ENCODE measurements at regions not wholly inside any gene's neighbourhood (a gene's known extent, or its start where the extent isn't known, plus 50 kb on each side); places are given as distances from the start of the nearest gene placed in this dataset.
"Not testable (repeated sequence)": the region's sequence is repeated elsewhere in the genome, so short reads cannot be mapped to it uniquely, and the experiment has no call there.

DNA sequence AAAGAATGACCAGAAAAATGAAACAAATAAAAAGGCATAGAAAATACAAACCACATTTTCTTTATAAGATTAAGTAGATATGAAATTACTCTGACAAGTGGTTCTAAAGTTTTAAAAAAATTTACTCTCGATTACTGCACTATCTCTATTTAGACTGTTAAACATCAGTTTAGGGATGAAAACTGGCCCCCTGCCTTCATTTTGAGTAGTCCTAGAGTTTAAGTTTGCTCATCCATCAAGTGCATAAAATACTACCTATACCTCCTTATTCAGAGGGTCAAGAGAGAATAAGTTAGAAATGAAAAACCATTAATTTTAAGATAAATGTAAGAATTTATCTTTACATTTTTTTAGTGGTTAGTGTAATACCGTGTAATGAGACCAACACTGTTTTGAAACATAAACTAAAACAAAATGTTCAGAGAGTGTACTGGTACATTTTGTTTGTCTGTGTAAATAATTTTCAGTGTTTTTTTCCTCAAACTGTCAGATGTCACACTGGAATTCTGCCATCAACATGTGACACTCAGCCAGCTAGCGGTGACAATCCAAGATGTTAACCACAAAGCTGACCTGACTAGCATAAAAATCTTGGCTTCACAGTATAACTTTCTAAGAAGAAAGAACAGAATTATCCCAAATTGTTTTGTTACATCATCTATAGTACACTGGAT is 184.8 kb upstream of the PCDH20 start:
- DNase-seq (peak in 1 of 3 donors; percentile 24), ATAC-seq (no peak)
- intact Hi-C loops (cut with DNase I) = no loop called here
- no peak overlapping the region for H3K4me3 ChIP-seq (ENCODE audit: low read length)
- H3K27ac ChIP-seq (ENCODE audit: low read length) = no peak overlapping the region
- no peaks in the 10 kb centered on the region for H3K9me3 ChIP-seq (ENCODE audit: control insufficient read depth, low read length)
- H3K27me3 ChIP-seq (ENCODE audit: control insufficient read depth, insufficient read depth) = no peaks in the 10 kb centered on the region
- WGBS = 45% methylated on average over 3 of the region's 3 CpGs
- H3K4me1 ChIP-seq (ENCODE audit: control insufficient read depth, insufficient read depth, low read length) = peaks cover 2% of the 10 kb centered on the region

DNA sequence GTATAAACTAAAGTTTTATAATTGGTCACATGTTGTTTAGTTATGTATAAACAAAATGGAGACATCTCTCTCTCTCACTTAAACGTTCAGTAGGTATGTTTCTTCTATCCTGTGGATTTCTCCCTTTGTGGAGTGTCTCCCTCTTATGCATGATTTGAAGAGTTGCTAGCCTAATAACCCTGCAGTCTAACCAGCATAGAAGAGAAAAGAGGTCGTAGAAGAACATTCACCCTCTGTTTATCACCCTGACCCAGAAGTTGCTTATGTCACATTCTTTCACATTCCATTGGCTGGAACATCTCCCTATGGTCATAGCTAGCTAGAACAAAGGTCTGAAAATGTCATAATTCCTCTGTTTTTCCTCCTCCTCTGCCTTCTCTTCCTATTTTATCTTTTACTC is 176.8 kb upstream of the PCDH20 start:
- H3K9me3 ChIP-seq (ENCODE audit: control insufficient read depth, low read length) = no peaks in the 10 kb centered on the region
- H3K4me1 ChIP-seq (ENCODE audit: control insufficient read depth, insufficient read depth, low read length) = no peaks in the 10 kb centered on the region
- WGBS = 22% methylated on average over 2 of the region's 2 CpGs
- no peak for DNase-seq
- H3K27ac ChIP-seq (ENCODE audit: low read length) = no peak overlapping the region
- no peak for ATAC-seq
- H3K27me3 ChIP-seq (ENCODE audit: control insufficient read depth, insufficient read depth) = no peaks in the 10 kb centered on the region
- no peak overlapping the region for H3K4me3 ChIP-seq (ENCODE audit: low read length)
- intact Hi-C loops (cut with DNase I) = no loop called here

DNA sequence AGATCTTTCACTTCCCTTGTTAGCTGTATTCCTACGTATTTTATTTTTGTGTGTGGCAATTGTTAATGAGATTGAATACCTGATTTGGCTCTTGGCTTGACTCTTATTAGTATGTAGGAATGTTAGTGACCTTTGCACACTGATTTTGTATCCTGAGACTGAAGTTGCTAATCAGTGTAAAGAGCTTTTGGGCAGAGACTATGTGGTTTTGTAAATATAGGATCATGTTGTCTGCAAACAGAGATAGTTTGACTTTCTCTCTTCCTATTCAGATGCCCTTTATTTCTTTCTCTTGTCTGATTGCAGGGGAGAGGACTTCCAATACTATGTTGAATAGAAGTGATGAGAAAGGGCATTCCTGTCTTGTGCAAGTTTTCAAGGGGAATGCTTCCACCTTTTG is 160.3 kb upstream of the PCDH20 start:
- no peaks in the 10 kb centered on the region for H3K9me3 ChIP-seq (ENCODE audit: control insufficient read depth, low read length)
- ATAC-seq (no peak), DNase-seq (no peak)
- H3K27me3 ChIP-seq (ENCODE audit: control insufficient read depth, insufficient read depth) = no peaks in the 10 kb centered on the region
- no peaks in the 10 kb centered on the region for H3K4me1 ChIP-seq (ENCODE audit: control insufficient read depth, insufficient read depth, low read length)
- no peak overlapping the region for H3K4me3 ChIP-seq (ENCODE audit: low read length)
- no peak overlapping the region for H3K27ac ChIP-seq (ENCODE audit: low read length)
- intact Hi-C loops (cut with DNase I) = no loop called here
- WGBS = 69% methylated on average over 1 of the region's 1 CpG

DNA sequence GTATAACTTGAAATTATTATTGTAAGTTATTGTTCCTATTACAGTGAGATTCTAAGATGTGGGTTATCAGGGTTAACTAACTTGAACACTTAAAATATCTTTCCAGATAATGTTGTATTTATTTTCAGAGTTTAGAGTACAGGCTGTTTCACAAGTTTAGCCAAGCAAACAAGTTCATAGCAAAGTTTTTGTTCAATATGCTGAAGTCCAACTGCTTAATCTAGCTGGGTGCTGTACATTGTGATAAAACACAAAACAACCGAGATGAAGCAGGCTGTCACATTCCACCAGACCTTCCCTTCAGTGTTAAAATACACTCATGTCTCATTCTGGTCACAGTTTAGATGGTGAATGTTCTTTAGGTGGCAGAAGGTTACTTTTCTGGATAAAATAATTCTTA is 148.0 kb upstream of the PCDH20 start:
- Histone ChIP-seq H3K9me3 (ENCODE audit: control insufficient read depth, low read length) (no peaks in the 10 kb centered on the region), H3K27ac (ENCODE audit: low read length) (no peak overlapping the region), H3K4me1 (ENCODE audit: control insufficient read depth, insufficient read depth, low read length) (no peaks in the 10 kb centered on the region), H3K4me3 (ENCODE audit: low read length) (no peak overlapping the region), H3K27me3 (ENCODE audit: control insufficient read depth, insufficient read depth) (no peaks in the 10 kb centered on the region)
- no peak for ATAC-seq
- DNase-seq = no peak
- intact Hi-C loops (cut with DNase I) = no loop called here
- WGBS = 13% methylated on average over 1 of the region's 1 CpG

DNA sequence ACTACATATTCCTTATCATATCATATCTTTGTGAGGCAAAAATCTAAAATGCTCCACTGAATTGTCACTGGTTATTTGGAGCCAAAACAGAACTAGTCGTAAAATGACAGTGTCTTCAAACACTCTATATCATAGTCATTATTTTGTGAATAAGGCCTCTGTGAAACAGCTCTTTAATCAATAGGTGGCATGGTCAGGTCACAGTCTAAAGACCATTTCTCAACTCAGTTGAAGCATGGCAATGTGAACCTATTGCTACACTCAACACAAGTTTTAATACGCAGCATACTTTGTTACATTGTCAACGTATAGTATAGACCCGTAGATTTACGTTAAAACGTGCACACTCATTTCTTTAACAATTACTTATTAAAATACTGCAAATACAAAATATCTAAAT is 131.3 kb upstream of the PCDH20 start:
- DNase-seq (no peak), ATAC-seq (no peak)
- H3K27ac ChIP-seq (ENCODE audit: low read length) = no peak overlapping the region
- no peaks in the 10 kb centered on the region for H3K27me3 ChIP-seq (ENCODE audit: control insufficient read depth, insufficient read depth)
- intact Hi-C loops (cut with DNase I) = no loop called here
- H3K4me1 ChIP-seq (ENCODE audit: control insufficient read depth, insufficient read depth, low read length) = no peaks in the 10 kb centered on the region
- WGBS = 90% methylated on average over 6 of the region's 6 CpGs
- H3K4me3 ChIP-seq (ENCODE audit: low read length) = no peak overlapping the region
- no peaks in the 10 kb centered on the region for H3K9me3 ChIP-seq (ENCODE audit: control insufficient read depth, low read length)

DNA sequence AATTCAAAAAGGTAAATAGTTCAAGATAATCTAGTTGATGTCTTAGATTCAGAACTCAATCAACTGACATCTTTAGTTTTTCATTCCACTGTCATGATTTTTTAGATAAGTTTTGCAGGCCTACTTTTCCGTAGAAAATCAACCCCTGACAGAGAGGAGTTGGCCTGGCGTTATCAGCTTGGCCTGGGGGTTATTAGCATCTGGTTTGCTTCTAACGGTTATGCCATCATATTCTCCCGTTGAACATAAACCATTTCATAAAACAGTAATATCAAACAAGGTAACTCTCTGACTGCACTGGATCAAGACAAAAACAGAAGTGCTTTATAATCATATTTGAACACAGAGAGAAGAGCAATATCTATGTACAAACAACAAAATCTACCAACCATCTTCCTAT is 130.8 kb upstream of the PCDH20 start:
- H3K4me3 ChIP-seq (ENCODE audit: low read length) = no peak overlapping the region
- H3K27ac ChIP-seq (ENCODE audit: low read length) = no peak overlapping the region
- DNase-seq (no peak), ATAC-seq (no peak)
- no peaks in the 10 kb centered on the region for H3K9me3 ChIP-seq (ENCODE audit: control insufficient read depth, low read length)
- no peaks in the 10 kb centered on the region for H3K27me3 ChIP-seq (ENCODE audit: control insufficient read depth, insufficient read depth)
- intact Hi-C loops (cut with DNase I) = no loop called here
- H3K4me1 ChIP-seq (ENCODE audit: control insufficient read depth, insufficient read depth, low read length) = no peaks in the 10 kb centered on the region
- WGBS = 57% methylated on average over 4 of the region's 4 CpGs

DNA sequence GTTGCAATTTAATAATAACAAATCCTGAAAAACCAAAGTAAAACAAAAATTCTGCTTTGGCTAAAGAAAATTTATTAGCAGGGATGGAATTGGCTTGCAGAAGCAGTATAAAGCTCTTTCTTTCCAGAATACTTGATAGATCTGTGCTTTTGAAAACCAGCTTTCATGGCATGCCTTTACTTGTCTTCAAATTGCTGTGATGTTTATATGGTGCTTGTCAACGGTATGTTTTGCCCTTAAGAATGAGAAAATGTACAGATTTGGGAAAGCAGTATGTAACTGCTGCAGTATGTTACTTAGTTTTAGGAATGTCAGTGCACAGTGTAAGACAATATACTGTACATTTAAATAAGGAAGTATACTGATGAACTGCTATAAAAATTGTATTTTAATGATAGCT is 120.8 kb upstream of the PCDH20 start:
- H3K4me3 ChIP-seq (ENCODE audit: low read length) = no peak overlapping the region
- H3K27ac ChIP-seq (ENCODE audit: low read length) = no peak overlapping the region
- no peaks in the 10 kb centered on the region for H3K4me1 ChIP-seq (ENCODE audit: control insufficient read depth, insufficient read depth, low read length)
- ATAC-seq (no peak), DNase-seq (no peak)
- intact Hi-C loops (cut with DNase I) = no loop called here
- no peaks in the 10 kb centered on the region for H3K27me3 ChIP-seq (ENCODE audit: control insufficient read depth, insufficient read depth)
- H3K9me3 ChIP-seq (ENCODE audit: control insufficient read depth, low read length) = no peaks in the 10 kb centered on the region
- WGBS = 59% methylated on average over 1 of the region's 1 CpG

DNA sequence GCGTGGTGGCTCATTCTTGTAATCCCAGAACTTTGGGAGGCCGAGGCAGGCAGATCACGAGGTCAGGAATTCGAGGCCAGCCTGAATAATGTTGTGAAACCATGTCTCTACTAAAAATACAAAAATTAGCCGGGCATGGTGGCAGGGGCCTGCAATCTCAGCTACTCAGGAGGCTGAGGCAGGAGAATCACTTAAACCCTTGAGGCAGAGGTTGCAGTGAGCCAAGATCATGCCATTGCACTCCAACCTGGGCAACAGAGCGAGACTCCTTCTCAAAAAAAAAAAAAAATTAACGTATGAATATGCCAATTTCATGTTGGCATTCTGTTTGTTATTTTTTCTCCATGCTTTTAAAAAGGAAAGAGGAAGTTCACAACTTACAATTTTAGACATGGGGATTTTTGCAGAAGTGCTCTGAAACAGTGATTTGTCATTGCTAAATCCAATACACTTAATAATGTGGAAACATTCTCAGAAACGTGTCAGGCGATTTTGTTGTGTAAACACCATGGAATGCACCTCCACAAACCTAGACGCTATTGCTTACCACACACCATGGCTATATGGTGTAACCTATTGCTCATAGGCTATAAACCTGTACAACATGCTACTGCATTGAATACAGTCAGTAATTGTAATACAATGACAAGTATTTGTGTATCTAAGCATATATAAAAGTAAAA is 115.9 kb upstream of the PCDH20 start:
- 72% methylated on average over 10 of the region's 10 CpGs for WGBS
- Histone ChIP-seq H3K27me3 (ENCODE audit: control insufficient read depth, insufficient read depth) (no peaks in the 10 kb centered on the region), H3K4me3 (ENCODE audit: low read length) (no peak overlapping the region), H3K9me3 (ENCODE audit: control insufficient read depth, low read length) (no peaks in the 10 kb centered on the region), H3K4me1 (ENCODE audit: control insufficient read depth, insufficient read depth, low read length) (no peaks in the 10 kb centered on the region), H3K27ac (ENCODE audit: low read length) (no peak overlapping the region)
- ATAC-seq (no peak), DNase-seq (no peak)
- intact Hi-C loops (cut with DNase I) = no loop called here

DNA sequence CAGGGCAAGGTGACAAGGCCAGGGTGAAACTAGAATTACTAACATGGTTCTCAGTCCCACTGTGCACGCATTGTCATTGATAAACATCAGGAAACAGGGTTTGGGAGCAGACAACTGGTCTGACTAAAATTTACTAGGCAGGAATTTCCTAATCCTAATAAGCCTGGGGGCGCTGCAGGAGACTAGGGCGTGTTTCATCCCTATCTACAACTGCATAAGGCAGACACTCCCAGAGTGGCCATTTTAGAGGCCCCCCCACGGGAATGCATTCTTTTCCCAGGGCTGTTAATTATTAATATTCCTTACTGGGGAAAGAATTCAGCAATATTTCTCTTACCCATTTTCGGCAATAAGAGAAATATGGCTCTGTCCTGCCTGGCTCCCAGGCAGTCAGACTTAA is 103.6 kb upstream of the PCDH20 start:
- intact Hi-C loops (cut with DNase I); H3K4me1 ChIP-seq (ENCODE audit: control insufficient read depth, insufficient read depth, low read length); ATAC-seq; DNase-seq; H3K27ac ChIP-seq (ENCODE audit: low read length); H3K4me3 ChIP-seq (ENCODE audit: low read length); H3K27me3 ChIP-seq (ENCODE audit: control insufficient read depth, insufficient read depth); H3K9me3 ChIP-seq (ENCODE audit: control insufficient read depth, low read length): not testable (repeated sequence)
- WGBS = 78% methylated on average over 5 of the region's 5 CpGs

DNA sequence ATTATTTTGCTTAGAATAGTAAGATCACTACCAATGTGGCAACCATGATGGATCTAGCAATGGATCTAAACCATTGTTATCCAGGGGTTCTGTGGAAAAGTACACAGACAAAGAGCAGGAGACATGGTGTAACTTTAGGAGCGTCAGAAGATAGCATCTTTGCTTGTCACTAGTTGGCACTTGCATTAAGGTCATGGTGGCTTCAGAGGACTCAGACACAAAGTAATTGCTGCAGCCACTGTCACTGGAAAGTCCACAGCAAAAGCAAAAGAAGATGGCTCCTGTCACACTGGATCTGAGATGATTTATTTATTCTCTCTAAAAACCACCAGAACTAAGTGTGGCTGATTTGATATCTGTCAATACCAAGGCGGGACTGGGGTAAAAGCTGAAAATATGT is 93.3 kb upstream of the PCDH20 start:
- no peaks in the 10 kb centered on the region for H3K4me1 ChIP-seq (ENCODE audit: control insufficient read depth, insufficient read depth, low read length)
- H3K27me3 ChIP-seq (ENCODE audit: control insufficient read depth, insufficient read depth) = no peaks in the 10 kb centered on the region
- no peak for DNase-seq
- intact Hi-C loops (cut with DNase I) = no loop called here
- H3K27ac ChIP-seq (ENCODE audit: low read length) = no peak overlapping the region
- H3K9me3 ChIP-seq (ENCODE audit: control insufficient read depth, low read length) = no peaks in the 10 kb centered on the region
- 78% methylated on average over 2 of the region's 2 CpGs for WGBS
- no peak for ATAC-seq
- no peak overlapping the region for H3K4me3 ChIP-seq (ENCODE audit: low read length)

DNA sequence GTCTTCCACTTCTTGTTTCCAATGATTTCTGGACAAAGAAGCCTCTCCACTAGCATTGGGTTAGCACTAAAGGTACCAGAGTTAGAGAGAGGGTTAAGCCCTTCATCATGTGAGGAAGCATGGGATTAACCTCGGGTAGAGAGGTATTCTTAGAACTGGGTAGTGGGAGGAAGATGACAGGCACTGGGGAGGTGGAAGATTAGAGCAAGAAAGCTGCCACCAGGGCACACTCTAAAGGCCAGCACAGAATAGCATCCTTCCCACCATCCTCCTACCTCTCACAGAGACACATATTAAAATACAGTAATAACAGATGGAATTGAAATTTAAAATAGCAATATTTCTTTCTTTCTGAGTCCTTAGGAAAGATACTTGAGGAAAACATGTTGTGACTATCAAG is 84.5 kb upstream of the PCDH20 start:
- no peak overlapping the region for H3K4me3 ChIP-seq (ENCODE audit: low read length)
- no peak overlapping the region for H3K27ac ChIP-seq (ENCODE audit: low read length)
- no peaks in the 10 kb centered on the region for H3K9me3 ChIP-seq (ENCODE audit: control insufficient read depth, low read length)
- WGBS = 5% methylated on average over 1 of the region's 1 CpG
- H3K4me1 ChIP-seq (ENCODE audit: control insufficient read depth, insufficient read depth, low read length) = no peaks in the 10 kb centered on the region
- H3K27me3 ChIP-seq (ENCODE audit: control insufficient read depth, insufficient read depth) = peaks cover 2% of the 10 kb centered on the region
- DNase-seq (no peak), ATAC-seq (no peak)
- intact Hi-C loops (cut with DNase I) = no loop called here

DNA sequence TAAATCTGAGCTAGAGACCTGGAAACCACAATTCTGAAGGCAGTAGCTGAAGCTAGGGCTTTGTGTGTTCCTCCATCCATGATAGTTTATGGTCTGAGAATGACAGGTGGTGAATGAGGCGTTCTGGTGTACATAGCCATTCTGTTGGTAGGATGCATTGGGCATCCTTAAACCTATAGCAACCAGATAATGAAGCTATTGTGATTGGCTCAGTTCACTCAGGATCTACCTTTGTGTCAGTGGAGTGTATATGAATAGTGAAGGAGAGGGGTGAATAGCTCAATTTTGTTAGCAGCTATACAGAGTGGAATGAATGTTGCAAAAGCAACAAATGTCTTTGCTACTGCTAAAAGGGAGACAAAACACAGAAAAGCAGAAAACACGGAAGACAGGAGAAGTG is 80.0 kb upstream of the PCDH20 start:
- intact Hi-C loops (cut with DNase I) = no loop called here
- no peak overlapping the region for H3K27ac ChIP-seq (ENCODE audit: low read length)
- 83% methylated on average over 2 of the region's 2 CpGs for WGBS

More for the DNA sequence above, 80.0 kb upstream of the PCDH20 start:
- ATAC-seq (no peak), DNase-seq (no peak)
- no peak overlapping the region for H3K4me3 ChIP-seq (ENCODE audit: low read length)
- H3K27me3 ChIP-seq (ENCODE audit: control insufficient read depth, insufficient read depth) = peaks cover under 1% of the 10 kb centered on the region
- H3K9me3 ChIP-seq (ENCODE audit: control insufficient read depth, low read length) = no peaks in the 10 kb centered on the region
- no peaks in the 10 kb centered on the region for H3K4me1 ChIP-seq (ENCODE audit: control insufficient read depth, insufficient read depth, low read length)
